Mammary epithelial cell (primary cell): ENCODE measurements at regions not wholly inside any gene's neighbourhood (a gene's known extent, or its start where the extent isn't known, plus 50 kb on each side); places are given as distances from the start of the nearest gene placed in this dataset.

ENCODE experiments used
- CTCF ChIP-seq, 2 donors: IDR thresholded peaks in 1 of 2; conservative IDR thresholded peaks in 1 of 2; 2 replicates each; pipeline ENCODE4 v1.5.1; 2011 to 2012; ENCODE audit warnings: inconsistent platforms in 2 of 2, low read length in 2 of 2, mild to moderate bottlenecking in 2 of 2, control low read depth in 1 of 2, low read depth in 1 of 2; ENCODE audit not compliant: insufficient read depth in 1 of 2; ENCODE audit errors: extremely low read depth in 1 of 2
- EZH2 ChIP-seq: IDR thresholded peaks from 2 replicates; pipeline ENCODE4 v1.6.1; 2012; ENCODE audit warnings: low read length, inconsistent platforms, borderline replicate concordance

- TF ChIP-seq CTCF (conservative IDR thresholded peaks at IDR 0.05 in 1 of 2, IDR thresholded peaks at IDR 0.05 in 1 of 2; ENCODE audit: extremely low read depth in 1 of 2, insufficient read depth in 1 of 2, low read depth in 1 of 2, low read length in 2 of 2) (no peak), EZH2 (no peak)
Measured at GRCh38 chr2:211132573-211132972, 576.2 kb downstream of the CPS1 start.
